ENCODE measurements at regions not wholly inside any gene's neighbourhood (a gene's known extent, or its start where the extent isn't known, plus 50 kb on each side); places are given as distances from the start of the nearest gene placed in this dataset.

DNA sequence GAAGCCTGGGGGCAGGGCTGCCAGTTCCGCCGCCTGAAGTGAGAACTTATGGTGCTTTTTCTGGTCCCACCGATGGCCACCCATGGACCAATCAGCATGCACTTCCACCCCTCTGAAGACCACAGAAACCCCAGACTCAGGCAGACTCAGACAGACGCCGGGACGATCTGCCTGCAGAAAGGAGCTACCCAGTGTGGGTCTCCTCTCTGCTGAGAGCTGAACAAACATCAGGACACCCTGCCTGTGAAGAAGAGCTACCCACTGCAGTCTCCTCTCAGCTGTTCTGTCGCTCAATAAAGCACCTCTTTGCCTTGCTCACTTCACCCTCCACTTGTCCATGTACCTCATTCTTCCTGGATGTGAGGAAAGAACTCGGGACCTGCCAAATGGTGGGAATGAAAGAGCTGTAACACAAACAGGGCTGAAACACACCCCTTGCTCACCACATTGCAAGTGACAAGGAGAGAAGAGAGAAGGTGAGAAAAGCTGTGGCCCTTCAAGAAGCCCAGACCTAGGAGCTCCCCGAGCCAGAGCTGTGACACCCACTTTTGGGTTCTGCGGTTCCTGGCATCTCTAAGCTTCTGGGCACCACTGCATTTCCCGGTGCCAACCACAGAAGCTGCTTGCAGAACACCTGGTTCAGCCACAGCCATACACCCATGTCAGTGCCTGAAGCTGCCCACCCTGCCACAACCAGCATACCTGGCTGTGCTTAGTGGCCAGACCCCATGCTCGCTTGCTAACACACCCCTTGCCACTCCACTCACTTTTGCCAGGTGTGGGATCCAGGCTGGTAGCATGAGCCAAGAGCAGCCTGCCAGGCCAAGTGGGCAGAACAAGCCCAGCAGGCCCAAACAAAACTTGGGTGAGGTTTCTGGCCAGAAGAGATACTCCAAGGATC is 114.3 kb upstream of the TSLP start:
- TF ChIP-seq, protein P1, sequence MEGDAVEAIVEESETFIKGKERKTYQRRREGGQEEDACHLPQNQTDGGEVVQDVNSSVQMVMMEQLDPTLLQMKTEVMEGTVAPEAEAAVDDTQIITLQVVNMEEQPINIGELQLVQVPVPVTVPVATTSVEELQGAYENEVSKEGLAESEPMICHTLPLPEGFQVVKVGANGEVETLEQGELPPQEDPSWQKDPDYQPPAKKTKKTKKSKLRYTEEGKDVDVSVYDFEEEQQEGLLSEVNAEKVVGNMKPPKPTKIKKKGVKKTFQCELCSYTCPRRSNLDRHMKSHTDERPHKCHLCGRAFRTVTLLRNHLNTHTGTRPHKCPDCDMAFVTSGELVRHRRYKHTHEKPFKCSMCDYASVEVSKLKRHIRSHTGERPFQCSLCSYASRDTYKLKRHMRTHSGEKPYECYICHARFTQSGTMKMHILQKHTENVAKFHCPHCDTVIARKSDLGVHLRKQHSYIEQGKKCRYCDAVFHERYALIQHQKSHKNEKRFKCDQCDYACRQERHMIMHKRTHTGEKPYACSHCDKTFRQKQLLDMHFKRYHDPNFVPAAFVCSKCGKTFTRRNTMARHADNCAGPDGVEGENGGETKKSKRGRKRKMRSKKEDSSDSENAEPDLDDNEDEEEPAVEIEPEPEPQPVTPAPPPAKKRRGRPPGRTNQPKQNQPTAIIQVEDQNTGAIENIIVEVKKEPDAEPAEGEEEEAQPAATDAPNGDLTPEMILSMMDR (IDR thresholded peaks at IDR 0.05; ENCODE audit: low read depth, low read length): no peak
- DNase-seq (ENCODE audit: extremely low read depth, low read depth): no peak

DNA sequence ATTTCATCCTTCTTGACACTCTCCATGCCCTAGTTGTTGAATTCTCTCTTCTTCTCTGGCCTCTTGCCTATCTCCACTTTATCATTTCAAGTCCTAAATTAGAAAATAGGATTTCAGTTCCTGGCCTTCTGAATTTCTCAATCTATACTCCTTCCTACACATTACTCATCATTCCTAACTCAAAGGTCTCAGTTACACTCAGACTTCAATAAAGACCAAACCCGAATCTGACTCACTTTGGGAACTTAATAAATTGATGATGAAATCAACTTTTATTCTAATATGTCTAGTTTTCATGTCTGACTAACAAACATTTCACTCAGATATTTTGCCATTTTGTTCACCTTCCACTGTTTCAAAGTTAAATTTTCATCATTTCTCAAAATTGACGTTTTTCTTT is 113.6 kb upstream of the TSLP start:
- no peak for DNase-seq (ENCODE audit: extremely low read depth, low read depth)
- TF ChIP-seq, protein P1 (IDR thresholded peaks at IDR 0.05; ENCODE audit: low read depth, low read length): no peak

DNA sequence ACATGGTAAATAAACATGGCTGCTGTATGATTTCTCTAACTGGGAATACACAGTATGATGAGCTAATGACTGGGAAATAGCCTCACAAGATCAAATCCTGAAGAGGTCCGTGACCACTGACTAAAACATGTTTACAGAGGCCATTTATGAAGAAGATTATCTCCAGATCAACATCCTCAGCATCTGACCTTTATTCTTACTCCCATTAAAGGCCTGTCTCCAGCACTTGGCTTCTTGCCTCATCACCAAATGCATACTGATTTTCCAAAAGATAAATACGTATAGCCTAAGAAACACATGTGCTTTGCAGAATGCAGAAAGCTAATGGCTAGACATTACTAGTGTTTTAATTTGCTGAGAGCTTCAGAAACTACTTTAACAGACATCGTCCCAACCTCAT is 108.0 kb upstream of the TSLP start:
- no peak for DNase-seq (ENCODE audit: extremely low read depth, low read depth)
- TF ChIP-seq, protein P1 (IDR thresholded peaks at IDR 0.05; ENCODE audit: low read depth, low read length): no peak

DNA sequence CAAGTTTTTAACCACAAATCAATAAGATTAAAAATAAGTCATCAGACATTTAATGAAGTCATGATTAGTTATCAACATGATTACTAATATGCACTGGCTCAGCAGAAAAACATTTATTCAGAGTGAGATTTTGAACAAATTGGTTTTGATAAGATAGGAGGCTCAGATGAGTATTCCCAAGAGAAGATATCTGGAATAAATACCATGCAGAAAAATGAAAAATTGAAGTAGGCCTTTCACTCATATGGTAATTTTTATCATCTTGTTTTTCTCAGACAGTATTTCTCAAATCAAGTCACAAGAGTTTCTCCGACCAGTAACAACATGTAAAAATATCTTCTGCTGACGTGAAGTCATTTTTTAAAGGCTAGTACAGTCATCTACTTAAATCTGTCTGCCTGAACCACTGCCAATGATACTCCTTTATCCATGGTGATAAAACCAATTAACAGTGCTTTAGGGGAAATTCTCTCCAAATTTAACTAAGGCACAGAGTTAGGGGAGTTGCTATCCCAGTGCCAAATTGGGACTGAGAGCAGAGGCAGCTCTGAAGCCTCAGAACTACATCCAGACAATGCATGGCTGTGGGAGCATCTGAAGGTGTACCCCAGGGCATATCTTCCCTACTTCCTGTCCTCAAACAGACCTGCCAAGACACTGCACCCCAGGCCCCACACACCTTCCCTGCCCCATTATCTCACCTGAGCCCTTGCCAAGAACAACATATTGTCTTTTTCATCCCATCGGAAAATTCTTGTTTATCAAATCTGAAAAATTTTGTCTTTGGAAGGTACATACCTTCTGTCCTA is 105.5 kb upstream of the TSLP start:
- no peak for DNase-seq (ENCODE audit: extremely low read depth, low read depth)
- TF ChIP-seq, protein P1 (IDR thresholded peaks at IDR 0.05; ENCODE audit: low read depth, low read length): no peak

DNA sequence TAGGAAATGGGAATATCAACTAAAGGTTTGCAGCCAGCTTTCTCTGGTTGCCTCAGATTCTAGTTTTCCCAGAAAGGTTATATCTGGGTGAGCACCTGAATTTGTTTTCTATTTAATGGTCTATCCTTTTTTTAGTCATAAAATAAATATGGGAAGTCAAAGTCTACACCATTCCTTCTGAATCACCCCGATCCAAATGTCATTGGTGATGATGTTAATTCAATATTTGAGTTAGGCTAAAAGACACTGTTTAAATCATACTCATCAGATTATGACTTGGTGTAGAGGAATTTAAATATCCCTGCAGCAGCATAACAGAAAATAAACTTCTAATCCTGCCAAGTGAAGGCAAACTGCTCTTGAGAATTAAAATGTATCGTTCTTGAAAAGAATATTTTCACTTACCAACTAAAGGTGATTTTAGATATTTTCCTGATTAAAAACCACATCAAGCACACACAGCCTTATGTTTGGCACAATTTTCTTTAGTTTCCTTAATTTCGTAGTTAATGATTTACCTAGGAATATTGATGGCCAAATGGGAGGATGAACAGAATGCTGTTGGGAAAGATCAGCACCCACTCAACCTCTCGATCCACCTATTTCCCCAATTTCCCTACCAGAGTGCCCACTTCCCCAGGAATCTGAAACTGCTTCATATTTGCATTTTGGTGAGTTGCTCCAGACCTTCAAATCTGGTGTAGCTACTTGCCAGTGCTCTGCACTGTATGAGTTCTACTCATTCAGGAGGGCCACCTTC is 103.1 kb upstream of the TSLP start:
- TF ChIP-seq, protein P1 (IDR thresholded peaks at IDR 0.05; ENCODE audit: low read depth, low read length): no peak
- no peak for DNase-seq (ENCODE audit: extremely low read depth, low read depth)

DNA sequence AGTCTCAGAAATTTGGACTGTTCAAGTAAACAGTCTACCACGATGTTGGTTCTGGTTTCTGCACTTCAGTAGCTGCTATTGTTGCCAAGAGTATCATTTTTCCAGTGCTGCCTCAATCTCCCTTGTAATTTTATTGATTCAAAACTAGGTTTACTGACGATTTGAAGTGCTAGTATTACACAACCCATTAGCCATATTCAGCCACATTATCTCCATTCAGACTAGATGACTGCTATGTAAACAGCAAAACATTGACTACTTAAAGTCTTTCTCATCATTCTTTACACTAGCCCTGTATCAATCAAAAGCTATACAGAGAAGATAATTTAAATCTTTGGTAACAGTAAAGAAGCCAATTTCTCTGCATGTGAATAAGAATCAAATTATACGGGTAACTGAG is 102.0 kb upstream of the TSLP start:
- TF ChIP-seq, protein P1 (IDR thresholded peaks at IDR 0.05; ENCODE audit: low read depth, low read length): no peak
- no peak for DNase-seq (ENCODE audit: extremely low read depth, low read depth)
